Peyer's patch (tissue), 4 donors: ENCODE measurements at regions not wholly inside any gene's neighbourhood (a gene's known extent, or its start where the extent isn't known, plus 50 kb on each side); places are given as distances from the start of the nearest gene placed in this dataset.

Experiments used
- POLR2A ChIP-seq, 2 donors: fragments of 450-650 bp; IDR thresholded peaks; one replicate each; pipeline ENCODE4 v1.5.1; 2017; ENCODE audit warnings: antibody characterized with exemption in 2 of 2, mild to moderate bottlenecking in 2 of 2, moderate library complexity in 2 of 2
- TF ChIP-seq, protein P1 (sequence below), 6 experiments: fragments of 450-650 bp in 4 of 6; fragments of 200-600 bp in 2 of 6; sonication (generic) in 1 of 6; IDR thresholded peaks; one replicate each; pipeline ENCODE4 v1.5.1; 2017 to 2019; ENCODE audit warnings: antibody characterized with exemption in 6 of 6, mild to moderate bottlenecking in 3 of 6, moderate library complexity in 1 of 6

DNA sequence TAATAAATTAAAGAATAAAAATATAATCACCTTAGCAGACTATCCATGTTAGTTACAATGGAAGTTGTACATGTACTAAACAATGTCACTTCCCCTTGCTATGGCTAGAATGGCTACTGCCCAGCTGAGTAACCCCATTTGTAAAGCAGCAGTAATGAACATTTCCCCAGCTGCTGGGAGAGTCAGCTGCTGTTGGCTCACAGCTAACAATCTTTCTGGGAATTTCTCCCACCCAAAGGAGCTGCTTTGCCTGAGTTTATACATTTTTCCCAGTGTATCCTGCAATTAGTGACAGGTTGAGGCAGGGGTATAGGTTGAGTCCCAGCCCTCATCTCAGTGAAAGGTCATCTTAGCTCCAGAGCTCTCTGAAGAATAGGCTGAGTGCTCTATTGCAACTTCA is 665.6 kb upstream of the KLHL29 start:
- TF ChIP-seq, protein P1, sequence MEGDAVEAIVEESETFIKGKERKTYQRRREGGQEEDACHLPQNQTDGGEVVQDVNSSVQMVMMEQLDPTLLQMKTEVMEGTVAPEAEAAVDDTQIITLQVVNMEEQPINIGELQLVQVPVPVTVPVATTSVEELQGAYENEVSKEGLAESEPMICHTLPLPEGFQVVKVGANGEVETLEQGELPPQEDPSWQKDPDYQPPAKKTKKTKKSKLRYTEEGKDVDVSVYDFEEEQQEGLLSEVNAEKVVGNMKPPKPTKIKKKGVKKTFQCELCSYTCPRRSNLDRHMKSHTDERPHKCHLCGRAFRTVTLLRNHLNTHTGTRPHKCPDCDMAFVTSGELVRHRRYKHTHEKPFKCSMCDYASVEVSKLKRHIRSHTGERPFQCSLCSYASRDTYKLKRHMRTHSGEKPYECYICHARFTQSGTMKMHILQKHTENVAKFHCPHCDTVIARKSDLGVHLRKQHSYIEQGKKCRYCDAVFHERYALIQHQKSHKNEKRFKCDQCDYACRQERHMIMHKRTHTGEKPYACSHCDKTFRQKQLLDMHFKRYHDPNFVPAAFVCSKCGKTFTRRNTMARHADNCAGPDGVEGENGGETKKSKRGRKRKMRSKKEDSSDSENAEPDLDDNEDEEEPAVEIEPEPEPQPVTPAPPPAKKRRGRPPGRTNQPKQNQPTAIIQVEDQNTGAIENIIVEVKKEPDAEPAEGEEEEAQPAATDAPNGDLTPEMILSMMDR (IDR thresholded peaks at IDR 0.05), result no peak
- TF ChIP-seq POLR2A (IDR thresholded peaks at IDR 0.05), result no peak
